HepG2 (cell line): ENCODE measurements at regions not wholly inside any gene's neighbourhood (a gene's known extent, or its start where the extent isn't known, plus 50 kb on each side); places are given as distances from the start of the nearest gene placed in this dataset.

Source experiments
- ATAC-seq: fragments of 200-7000 bp; cut with Tn5 transposase; 3 replicates; pipeline ENCODE4 v1.9.1; 2020; ENCODE audit warnings: mild to moderate bottlenecking, moderate library complexity
- BruUV-seq: library from RNA; stranded (reverse); fragments of 400-500 nt; replicated peaks from 2 replicates; lab custom pipeline; 2021; lab: Mats Ljungman, UMichigan
- CTCF ChIA-PET: fragments of 300-600 bp; formaldehyde crosslinking; extraction: SDS; loops from one replicate; lab custom pipeline; 2021; ENCODE audit warnings: low total read pairs, inconsistent platforms, low intra/inter-chr PET ratio; lab: Yijun Ruan, JAX
- POLR2A ChIA-PET: fragments of 350-600 bp; sonication (Branson Sonifier 250); formaldehyde crosslinking; loops from one replicate; lab custom pipeline; 2020; ENCODE audit warnings: antibody characterized with exemption, inconsistent platforms; lab: Yijun Ruan, JAX
- DNase-seq: peaks from one replicate; pipeline ENCODE4 v3.0.0-alpha.2; 2015; ENCODE audit warnings: low spot score
- FAIRE-seq: peaks from 3 replicates; lab custom pipeline; 2011; peaks lifted over from hg19 to GRCh38; lab: Jason Lieb, UNC
- H2AFZ ChIP-seq: one replicate; pipeline ENCODE4 v1.6.1; 2011; ENCODE audit warnings: low read length, inconsistent platforms
- H3K27ac ChIP-seq: fragments of 300-600 bp; 3 replicates; pipeline ENCODE4 v1.8.0; 2011; ENCODE audit warnings: mixed run types, mild to moderate bottlenecking, mixed read lengths, low read length, inconsistent platforms; ENCODE audit not compliant: insufficient read depth; ENCODE audit errors: extremely low read length
- H3K27me3 ChIP-seq, 2 experiments: fragments of 200-600 bp in 1 of 2; 2 replicates in 1 of 2; 3 replicates in 1 of 2; pipeline versions ENCODE4 v1.6.0 to v1.8.0; 2011; ENCODE audit warnings: low read length in 2 of 2, mild to moderate bottlenecking in 2 of 2, moderate library complexity in 2 of 2, inconsistent platforms in 1 of 2; ENCODE audit not compliant: insufficient read depth in 2 of 2, control insufficient read depth in 1 of 2
- H3K36me3 ChIP-seq, 2 experiments: fragments of 200-600 bp in 1 of 2; replicated peaks in 1 of 2; 2 replicates in 1 of 2; 3 replicates in 1 of 2; pipeline versions ENCODE4 v1.5.1 to v1.8.0; 2011; ENCODE audit warnings: low read length in 2 of 2, inconsistent platforms in 1 of 2; ENCODE audit not compliant: insufficient read depth in 2 of 2, control insufficient read depth in 1 of 2
- H3K4me1 ChIP-seq: 2 replicates; pipeline ENCODE4 v1.5.1; 2012; ENCODE audit warnings: low read length, inconsistent platforms; ENCODE audit not compliant: insufficient read depth
- H3K4me2 ChIP-seq: 2 replicates; pipeline ENCODE4 v1.6.0; 2011; ENCODE audit warnings: low read depth, low read length, inconsistent platforms
- H3K4me3 ChIP-seq, 3 experiments: fragments of 200-600 bp in 1 of 3; sonication (generic), shearing (Covaris generic) in 1 of 3; replicated peaks in 1 of 3; 2 replicates each; pipeline ENCODE4 v1.5.1; 2011 to 2016; ENCODE audit warnings: low read length in 3 of 3, inconsistent platforms in 2 of 3, low read depth in 2 of 3, mild to moderate bottlenecking in 2 of 3, control low read depth in 1 of 3, mixed read lengths in 1 of 3; ENCODE audit not compliant: insufficient read depth in 1 of 3
- H3K79me2 ChIP-seq: one replicate; pipeline ENCODE4 v1.6.1; 2011; ENCODE audit warnings: low read length, inconsistent platforms; ENCODE audit not compliant: insufficient read depth
- H3K9ac ChIP-seq: 2 replicates; pipeline ENCODE4 v1.6.0; 2011; ENCODE audit warnings: mild to moderate bottlenecking, low read depth, low read length, inconsistent platforms; ENCODE audit not compliant: insufficient read depth
- H3K9me3 ChIP-seq: 2 replicates; pipeline ENCODE4 v1.5.1; 2012; ENCODE audit warnings: mild to moderate bottlenecking, low read length
- H4K20me1 ChIP-seq: 2 replicates; pipeline ENCODE4 v1.6.0; 2011; ENCODE audit warnings: inconsistent platforms, mild to moderate bottlenecking, low read length, moderate library complexity; ENCODE audit not compliant: insufficient read depth
- EED ChIP-seq: sonication (generic); formaldehyde crosslinking; IDR thresholded peaks from 2 replicates; pipeline ENCODE4 v1.5.0; 2020; ENCODE audit warnings: mild to moderate bottlenecking, missing genetic modification reagents
- ELF1 ChIP-seq: sonication (generic); formaldehyde crosslinking; IDR thresholded peaks from 2 replicates; pipeline ENCODE4 v1.4.0; 2020; ENCODE audit warnings: missing genetic modification reagents
- ESRRA ChIP-seq: sonication (generic); formaldehyde crosslinking; IDR thresholded peaks from 2 replicates; pipeline ENCODE4 v1.5.1; 2020; ENCODE audit warnings: mild to moderate bottlenecking, low read depth, missing genetic modification reagents
- IRF1 ChIP-seq: sonication (generic); formaldehyde crosslinking; IDR thresholded peaks from 2 replicates; pipeline ENCODE4 v1.4.0; 2020; ENCODE audit warnings: low read depth, mild to moderate bottlenecking, missing genetic modification reagents
- KDM1A ChIP-seq: IDR thresholded peaks from 2 replicates; pipeline ENCODE4 v1.6.1; 2016; ENCODE audit warnings: missing compliant biosample characterization
- KLF16 ChIP-seq, 2 experiments: sonication (generic) in 1 of 2; formaldehyde crosslinking in 1 of 2; IDR thresholded peaks; 2 replicates each; pipeline versions ENCODE4 v1.6.1 to v1.8.0; 2016 to 2023; ENCODE audit warnings: missing genetic modification reagents in 2 of 2, missing compliant biosample characterization in 1 of 2
- PREB ChIP-seq: sonication (generic); formaldehyde crosslinking; IDR thresholded peaks from 2 replicates; pipeline ENCODE4 v1.4.0; 2020; ENCODE audit warnings: missing genetic modification reagents
- RORA ChIP-seq: sonication (generic); formaldehyde crosslinking; IDR thresholded peaks from 2 replicates; pipeline ENCODE4 v1.5.0; 2020; ENCODE audit warnings: mild to moderate bottlenecking, missing genetic modification reagents, moderate library complexity
- ZBTB1 ChIP-seq: sonication (generic); formaldehyde crosslinking; IDR thresholded peaks from 2 replicates; pipeline ENCODE4 v1.4.0; 2020; ENCODE audit warnings: missing genetic modification reagents, borderline replicate concordance
- ZNF18 ChIP-seq: sonication (generic); formaldehyde crosslinking; IDR thresholded peaks from 2 replicates; pipeline ENCODE4 v1.8.0; 2022; ENCODE audit warnings: mild to moderate bottlenecking, missing genetic modification reagents; ENCODE audit not compliant: insufficient replicate concordance
- ZNF230 ChIP-seq: sonication (generic); formaldehyde crosslinking; IDR thresholded peaks from 2 replicates; pipeline ENCODE4 v1.4.0; 2020; ENCODE audit warnings: mild to moderate bottlenecking, missing genetic modification reagents
- ZNF276 ChIP-seq: sonication (generic); formaldehyde crosslinking; IDR thresholded peaks from 2 replicates; pipeline ENCODE4 v1.4.0; 2020; ENCODE audit warnings: mild to moderate bottlenecking, low read depth, missing genetic modification reagents
- ZNF329 ChIP-seq: sonication (generic); formaldehyde crosslinking; IDR thresholded peaks from 2 replicates; pipeline ENCODE4 v1.9.0; 2021; ENCODE audit warnings: low read depth, mild to moderate bottlenecking, missing genetic modification reagents
- ZNF451 ChIP-seq: sonication (generic); formaldehyde crosslinking; IDR thresholded peaks from 2 replicates; pipeline ENCODE4 v1.5.0; 2020; ENCODE audit warnings: mild to moderate bottlenecking, missing genetic modification reagents
- ZNF557 ChIP-seq: sonication (generic); formaldehyde crosslinking; IDR thresholded peaks from 2 replicates; pipeline ENCODE4 v1.4.0; 2020; ENCODE audit warnings: missing genetic modification reagents
- WGBS: methylation state at CpG from one replicate; pipeline ENCODE4 v1.1.6; 2017; ENCODE audit warnings: low lambda C conversion rate; 5-methylcytosine and 5-hydroxymethylcytosine counted together
- in situ Hi-C: cut with HindIII; loops from 2 replicates; pipeline ENCODE4 v1.10.0; 2017; ENCODE audit warnings: low pct_unique_long_range_greater_than_20kb; ENCODE audit not compliant: extremely low pct_ligation_motif_present
- intact Hi-C: fragments of 100-400 bp; cut with micrococcal nuclease; formaldehyde crosslinking; loops from one replicate; pipeline ENCODE4 v1.10.0; 2022; ENCODE audit not compliant: unreplicated experiment

- intact Hi-C loops (no loop called here), in situ Hi-C loops (no loop called here)
- no peaks in the 10 kb centered on the region for H3K4me1 ChIP-seq
- H4K20me1 ChIP-seq: no peaks in the 10 kb centered on the region
- WGBS: 0% methylated on average over 4 of the region's 4 CpGs
- POLR2A ChIA-PET: no interaction called here
- H3K27ac ChIP-seq: no peak overlapping the region
- no peak overlapping the region for H3K4me2 ChIP-seq
- H2AFZ ChIP-seq: no peak overlapping the region
- ATAC-seq (no peak), FAIRE-seq (no peak), DNase-seq (no peak)
- H3K9ac ChIP-seq: no peak overlapping the region
- no TSS peak for BruUV-seq
- CTCF ChIA-PET: no interaction called here
- no peaks in the 10 kb centered on the region; a peak in 1 of 5 replicates for H3K27me3 ChIP-seq
- no peaks in the 10 kb centered on the region for H3K36me3 ChIP-seq
- H3K4me3 ChIP-seq: no peak overlapping the region
- no peaks in the 10 kb centered on the region for H3K79me2 ChIP-seq
- TF ChIP-seq ZNF557 (CRISPR knock-in tag): no peak
- no peaks in the 10 kb centered on the region for H3K9me3 ChIP-seq
Observed at GRCh38 chr5:117779171-117779570, 1204.5 kb upstream of the SEMA6A start.

- intact Hi-C loops: no loop called here
- Histone ChIP-seq H3K9me3 (no peaks in the 10 kb centered on the region), H3K27ac (no peak overlapping the region), H3K4me2 (no peak overlapping the region), H4K20me1 (no peaks in the 10 kb centered on the region), H2AFZ (no peak overlapping the region), H3K79me2 (no peaks in the 10 kb centered on the region), H3K36me3 (no peaks in the 10 kb centered on the region), H3K4me3 (no peak overlapping the region), H3K4me1 (no peaks in the 10 kb centered on the region), H3K9ac (no peak overlapping the region), H3K27me3 (no peaks in the 10 kb centered on the region; a peak in 1 of 5 replicates)
- CTCF ChIA-PET: no interaction called here
- POLR2A ChIA-PET: no interaction called here
- ATAC-seq (no peak), DNase-seq (no peak), FAIRE-seq (no peak)
- in situ Hi-C loops: no loop called here
- no TSS peak for BruUV-seq
- 5% methylated on average over 3 of the region's 3 CpGs for WGBS
- TF ChIP-seq RORA (CRISPR knock-in tag) (no peak), ZNF230 (no peak), KLF16 (CRISPR knock-in tag; IDR thresholded peaks at IDR 0.05) (no peak), ESRRA (no peak), ZNF451 (CRISPR knock-in tag) (no peak), EED (CRISPR knock-in tag) (no peak), ZBTB1 (CRISPR knock-in tag) (no peak), ZNF329 (CRISPR knock-in tag) (no peak), IRF1 (no peak), ZNF276 (CRISPR knock-in tag) (no peak), ZNF18 (no peak), KDM1A (CRISPR knock-in tag) (no peak), ELF1 (CRISPR knock-in tag) (no peak), PREB (no peak)
Observed at GRCh38 chr5:117776977-117777376, 1202.4 kb upstream of the SEMA6A start.
